Transverse colon (tissue), 4 donors: ENCODE measurements at regions not wholly inside any gene's neighbourhood (a gene's known extent, or its start where the extent isn't known, plus 50 kb on each side); places are given as distances from the start of the nearest gene placed in this dataset.

Experiments
- DNase-seq: peaks from one replicate; pipeline ENCODE4 v3.0.0-alpha.2; 2019
- H3K27ac ChIP-seq, 4 donors: fragments of 200-600 bp; sonication (generic); 2 replicates each; pipeline ENCODE4 v1.5.1; 2016 to 2018; ENCODE audit warnings: inconsistent platforms in 4 of 4
- H3K27me3 ChIP-seq: fragments of 200-600 bp; sonication (generic); 2 replicates; pipeline ENCODE4 v1.5.1; 2017; ENCODE audit warnings: inconsistent platforms
- H3K36me3 ChIP-seq, 4 donors: fragments of 200-600 bp; sonication (generic); 2 replicates each; pipeline ENCODE4 v1.5.1; 2017 to 2019; ENCODE audit warnings: inconsistent platforms in 4 of 4
- H3K4me1 ChIP-seq, 4 donors: fragments of 200-600 bp; sonication (generic); 2 replicates each; pipeline ENCODE4 v1.5.1; 2017 to 2020; ENCODE audit warnings: inconsistent platforms in 4 of 4
- H3K4me3 ChIP-seq, 4 donors: fragments of 200-600 bp; sonication (generic); 1 replicate in 1 of 4; 2 replicates in 3 of 4; pipeline versions ENCODE4 v1.5.1 to v1.6.1; 2017 to 2019; ENCODE audit warnings: inconsistent platforms in 4 of 4
- H3K9me3 ChIP-seq, 2 donors: fragments of 200-600 bp; sonication (generic); 2 replicates each; pipeline ENCODE4 v1.5.1; 2017 to 2019; ENCODE audit warnings: inconsistent platforms in 2 of 2
- CTCF ChIP-seq, 5 experiments: fragments of 200-600 bp in 3 of 5; fragments of 450-650 bp in 2 of 5; sonication (generic) in 3 of 5; IDR thresholded peaks; 1 replicate in 2 of 5; 2 replicates in 3 of 5; pipeline ENCODE4 v1.5.1; 2016 to 2017; ENCODE audit warnings: antibody characterized with exemption in 5 of 5, inconsistent platforms in 3 of 5, mild to moderate bottlenecking in 2 of 5, moderate library complexity in 1 of 5
- EP300 ChIP-seq: sonication (generic); formaldehyde crosslinking; IDR thresholded peaks from one replicate; pipeline ENCODE4 v1.6.1; 2017; ENCODE audit warnings: antibody characterized with exemption, low read depth
- POLR2A ChIP-seq: fragments of 450-650 bp; IDR thresholded peaks from one replicate; pipeline ENCODE4 v1.6.1; 2016; ENCODE audit warnings: antibody characterized with exemption, mild to moderate bottlenecking, moderate library complexity
- POLR2AphosphoS5 ChIP-seq, 3 donors: sonication (generic); formaldehyde crosslinking; IDR thresholded peaks; one replicate each; pipeline ENCODE4 v1.6.1; 2016; ENCODE audit warnings: antibody characterized with exemption in 3 of 3
- WGBS, 2 donors: methylation state at CpG; one replicate each; pipeline ENCODE4 v1.1.5; 2018; ENCODE audit warnings: low coverage in 1 of 2; 5-methylcytosine and 5-hydroxymethylcytosine counted together
- in situ Hi-C, 4 donors: fragments of 200-750 bp; cut with MboI; loops; one replicate each; pipeline versions ENCODE4 v1.15.0 to v1.15.1; 2017; ENCODE audit warnings: low sequenced_read_pairs in 3 of 4, low pct_ligation_motif_present in 1 of 4, low pct_unique_long_range_greater_than_20kb in 1 of 4
- intact Hi-C: fragments of 100-400 bp; cut with DNase I; formaldehyde crosslinking; loops from one replicate; pipeline ENCODE4 v1.15.1; 2023; ENCODE audit warnings: low total_unique reads

GRCh38 chr15:87631775-87632174 lies 624.8 kb downstream of the NTRK3 start:
- H3K27me3 ChIP-seq: no peaks in the 10 kb centered on the region
- intact Hi-C loops: no loop called here
- in situ Hi-C loops: no loop called here
- H3K27ac ChIP-seq: no peak overlapping the region
- DNase-seq: no peak
- 30 to 49% methylated on average over 2 of the region's 2 CpGs for WGBS, 2 donors
- no peaks in the 10 kb centered on the region for H3K4me1 ChIP-seq
- no peaks in the 10 kb centered on the region for H3K36me3 ChIP-seq
- no peak for TF ChIP-seq CTCF (IDR thresholded peaks at IDR 0.05)
- H3K9me3 ChIP-seq: no peaks in the 10 kb centered on the region
- H3K4me3 ChIP-seq: no peak overlapping the region

GRCh38 chr15:87631093-87631492 lies 625.4 kb downstream of the NTRK3 start:
- Histone ChIP-seq H3K27me3 (no peaks in the 10 kb centered on the region), H3K4me3 (no peak overlapping the region), H3K27ac (no peak overlapping the region), H3K36me3 (no peaks in the 10 kb centered on the region), H3K4me1 (no peaks in the 10 kb centered on the region), H3K9me3 (no peaks in the 10 kb centered on the region)
- TF ChIP-seq EP300 (no peak), POLR2AphosphoS5 (IDR thresholded peaks at IDR 0.05) (no peak), POLR2A (no peak), CTCF (IDR thresholded peaks at IDR 0.05) (no peak)
- 57 to 80% methylated on average over 1 of the region's 1 CpG for WGBS, 2 donors
- intact Hi-C loops: no loop called here
- DNase-seq: no peak
- in situ Hi-C loops: no loop called here

GRCh38 chr15:87628311-87628710 lies 628.2 kb downstream of the NTRK3 start:
- 68% methylated on average over 3 of the region's 3 CpGs; no CpG with 5 or more reads in 1 of the 2 donors for WGBS, 2 donors
- H3K36me3 ChIP-seq: no peaks in the 10 kb centered on the region
- H3K4me3 ChIP-seq: no peak overlapping the region
- DNase-seq: no peak
- intact Hi-C loops (no loop called here), in situ Hi-C loops (no loop called here)
- H3K27me3 ChIP-seq: no peaks in the 10 kb centered on the region
- no peaks in the 10 kb centered on the region for H3K9me3 ChIP-seq
- no peaks in the 10 kb centered on the region for H3K4me1 ChIP-seq
- no peak overlapping the region for H3K27ac ChIP-seq
- TF ChIP-seq EP300: no peak
- TF ChIP-seq POLR2AphosphoS5 (IDR thresholded peaks at IDR 0.05): no peak
- TF ChIP-seq POLR2A: no peak
- no peak for TF ChIP-seq CTCF (IDR thresholded peaks at IDR 0.05)

GRCh38 chr15:87626860-87627259 lies 629.7 kb downstream of the NTRK3 start:
- in situ Hi-C loops: no loop called here
- WGBS, 2 donors: 81 to 87% methylated on average over 3 to 4 of the region's 4 CpGs

More at GRCh38 chr15:87626860-87627259, 629.7 kb downstream of the NTRK3 start:
- intact Hi-C loops: no loop called here
- H3K36me3 ChIP-seq: no peaks in the 10 kb centered on the region
- H3K27ac ChIP-seq: no peak overlapping the region
- H3K9me3 ChIP-seq: no peaks in the 10 kb centered on the region
- no peak for DNase-seq
- H3K27me3 ChIP-seq: no peaks in the 10 kb centered on the region
- no peaks in the 10 kb centered on the region for H3K4me1 ChIP-seq
- H3K4me3 ChIP-seq: no peak overlapping the region
- no peak for TF ChIP-seq POLR2AphosphoS5 (IDR thresholded peaks at IDR 0.05)
- no peak for TF ChIP-seq CTCF (IDR thresholded peaks at IDR 0.05)
- TF ChIP-seq EP300: no peak
- TF ChIP-seq POLR2A: no peak
